IPS DF 6.9 (cell line): ENCODE measurements at regions not wholly inside any gene's neighbourhood (a gene's known extent, or its start where the extent isn't known, plus 50 kb on each side); places are given as distances from the start of the nearest gene placed in this dataset.
"Not testable (repeated sequence)": the region's sequence is repeated elsewhere in the genome, so short reads cannot be mapped to it uniquely, and the experiment has no call there.

ENCODE experiments used
- DNase-seq: peaks from one replicate; pipeline ENCODE4 v3.0.0-alpha.2; 2013; ENCODE audit warnings: low read depth, low spot score
- H3K27ac ChIP-seq: one replicate; pipeline ENCODE4 v1.5.1; 2013; ENCODE audit warnings: low read length, control low read depth
- H3K27me3 ChIP-seq: 2 replicates; pipeline ENCODE4 v1.6.1; 2013; ENCODE audit warnings: mild to moderate bottlenecking, low read length; ENCODE audit not compliant: control insufficient read depth, insufficient read depth
- H3K36me3 ChIP-seq: 2 replicates; pipeline ENCODE4 v1.6.1; 2013; ENCODE audit warnings: low read length; ENCODE audit not compliant: control insufficient read depth, insufficient read depth
- H3K4me1 ChIP-seq: 2 replicates; pipeline ENCODE4 v1.6.1; 2013; ENCODE audit warnings: low read length; ENCODE audit not compliant: control insufficient read depth, insufficient read depth
- H3K4me3 ChIP-seq: 2 replicates; pipeline ENCODE4 v1.5.1; 2013; ENCODE audit warnings: mild to moderate bottlenecking, low read length
- H3K9me3 ChIP-seq: 2 replicates; pipeline ENCODE4 v1.6.1; 2013; ENCODE audit warnings: low read length, inconsistent platforms; ENCODE audit not compliant: control insufficient read depth, insufficient read depth
- WGBS: extraction: QIAGEN DNeasy Blood & Tissue Kit; methylation state at CpG from one replicate; pipeline ENCODE4 v1.1.7; 2013; ENCODE audit warnings: mixed read lengths, missing lambda C conversion rate; ENCODE audit not compliant: insufficient read length, insufficient coverage; 5-methylcytosine and 5-hydroxymethylcytosine counted together

DNA sequence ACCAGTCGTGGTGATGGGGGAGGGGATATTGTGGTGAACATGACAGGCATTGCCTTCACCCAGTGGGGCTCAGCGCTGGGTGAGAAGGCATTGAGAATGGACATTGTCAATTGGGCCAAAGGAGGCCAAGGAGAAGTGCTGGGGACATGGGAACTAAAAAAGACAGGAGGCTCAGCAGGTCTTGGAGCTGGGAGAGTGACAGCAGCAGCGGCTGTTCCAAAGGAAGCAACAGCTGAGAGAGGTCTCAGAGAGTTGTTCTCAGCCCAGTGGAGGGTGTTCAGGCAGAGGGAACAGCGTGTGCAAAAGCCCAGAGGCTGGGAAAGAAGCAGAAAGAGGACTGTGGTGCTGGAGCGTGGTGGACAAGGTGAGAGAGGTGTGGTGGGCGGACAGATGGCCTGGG is 56.6 kb upstream of the ASNS start:
- H3K4me3 ChIP-seq, H3K9me3 ChIP-seq, DNase-seq, H3K27ac ChIP-seq, H3K27me3 ChIP-seq, H3K36me3 ChIP-seq, H3K4me1 ChIP-seq: not testable (repeated sequence)
- no CpG with 5 or more reads among the region's 6 CpGs for WGBS

DNA sequence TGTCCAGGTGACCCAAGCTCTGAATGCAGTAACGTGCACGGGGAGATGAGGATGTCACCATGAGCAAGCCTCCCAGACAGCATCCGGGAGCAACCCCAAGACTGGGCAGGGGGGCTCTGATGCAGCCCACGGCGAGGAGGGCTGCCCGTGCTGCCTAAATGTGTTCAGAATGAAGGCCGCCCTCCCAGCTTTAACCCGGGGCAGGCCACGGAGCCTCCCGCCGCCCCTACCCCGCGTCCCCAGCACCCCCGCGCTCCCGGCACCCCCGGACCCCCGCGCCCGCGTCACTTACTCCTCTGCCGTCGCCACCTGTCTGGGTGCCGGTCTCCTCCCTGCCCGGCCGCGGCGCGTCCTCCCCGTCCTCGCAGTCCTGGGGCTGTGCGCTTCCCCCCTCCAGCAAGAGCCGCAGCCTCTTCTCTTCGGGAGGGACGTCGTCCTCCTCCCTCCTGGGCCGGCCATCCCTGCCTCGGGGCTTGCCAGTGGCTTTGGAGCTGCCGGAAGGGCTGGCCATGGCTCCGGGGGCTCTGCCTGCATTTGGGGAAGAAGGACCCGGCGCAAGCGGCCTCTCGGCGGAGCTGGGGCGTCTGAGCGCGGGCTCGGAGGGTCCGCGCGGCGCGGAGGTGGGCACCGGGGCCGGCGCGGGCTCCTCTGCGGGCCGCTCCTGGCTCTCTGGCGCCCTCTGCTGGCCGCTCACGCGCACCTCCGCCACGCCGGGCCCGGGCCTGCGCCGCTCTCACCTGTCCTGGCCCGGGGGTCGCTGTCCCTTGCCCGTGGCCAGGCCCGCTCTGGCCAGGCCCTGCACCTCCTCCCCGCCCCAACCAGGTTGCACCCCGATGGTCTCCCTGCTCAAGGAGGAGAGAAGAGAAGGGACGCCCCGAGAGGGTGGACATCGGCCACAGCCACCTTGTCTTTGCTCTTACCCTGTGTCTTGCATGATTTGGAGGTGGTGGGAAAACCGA is 55.9 kb upstream of the ASNS start:
- H3K9me3 ChIP-seq, H3K4me1 ChIP-seq, H3K27me3 ChIP-seq, H3K36me3 ChIP-seq, H3K27ac ChIP-seq: not testable (repeated sequence)
- peak overlapping the region; percentile 35; the same call in 1 of the 2 replicates for H3K4me3 ChIP-seq
- DNase-seq = peak; percentile 13
- no CpG with 5 or more reads among the region's 80 CpGs for WGBS
